ENCODE measurements at regions not wholly inside any gene's neighbourhood (a gene's known extent, or its start where the extent isn't known, plus 50 kb on each side); places are given as distances from the start of the nearest gene placed in this dataset.

DNA sequence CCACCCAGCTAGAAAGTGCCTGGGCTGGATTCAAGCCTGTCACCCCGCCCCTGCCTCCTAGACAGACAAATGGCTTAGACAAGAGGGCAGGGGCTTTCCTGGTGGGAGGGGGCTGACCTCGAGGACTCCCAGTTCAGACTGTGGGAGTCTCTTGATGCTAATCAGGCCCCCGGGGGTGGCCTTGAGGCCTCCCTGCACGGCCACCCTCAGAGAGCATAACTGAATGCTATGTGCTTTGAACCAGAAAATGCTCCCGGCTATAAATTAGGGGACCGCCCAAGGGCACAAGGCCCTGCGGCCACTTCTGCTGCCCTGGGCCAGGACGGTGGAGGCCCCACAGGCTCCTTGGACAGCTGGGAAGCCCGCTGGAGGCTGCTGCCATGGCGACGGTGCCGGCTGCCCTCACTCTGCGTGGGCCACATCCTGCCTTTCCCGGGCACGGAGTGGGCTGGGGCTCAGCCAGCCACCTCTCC is 111.0 kb upstream of the NCOR2 start:
- Mint-ChIP-seq H3K27me3 (ENCODE audit: insufficient read depth) (no peaks in the 10 kb centered on the region), H3K27ac (no peak overlapping the region), H3K36me3 (ENCODE audit: low read depth) (no peaks in the 10 kb centered on the region), H3K4me3 (no peak overlapping the region), H3K4me1 (peaks cover 19% of the 10 kb centered on the region), H3K9me3 (no peaks in the 10 kb centered on the region)
- peaks cover 6% of the 10 kb centered on the region for H3K4me1 ChIP-seq (ENCODE audit: control insufficient read depth, insufficient read depth, low read length)
- H3K9me3 ChIP-seq (ENCODE audit: control insufficient read depth, low read length): no peaks in the 10 kb centered on the region
- no peaks in the 10 kb centered on the region for H3K36me3 ChIP-seq (ENCODE audit: control insufficient read depth, insufficient read depth, low read length)
- no peaks in the 10 kb centered on the region for H3K27me3 ChIP-seq (ENCODE audit: control insufficient read depth, insufficient read depth, low read length, poor library complexity, severe bottlenecking)
- TF ChIP-seq, protein P1, sequence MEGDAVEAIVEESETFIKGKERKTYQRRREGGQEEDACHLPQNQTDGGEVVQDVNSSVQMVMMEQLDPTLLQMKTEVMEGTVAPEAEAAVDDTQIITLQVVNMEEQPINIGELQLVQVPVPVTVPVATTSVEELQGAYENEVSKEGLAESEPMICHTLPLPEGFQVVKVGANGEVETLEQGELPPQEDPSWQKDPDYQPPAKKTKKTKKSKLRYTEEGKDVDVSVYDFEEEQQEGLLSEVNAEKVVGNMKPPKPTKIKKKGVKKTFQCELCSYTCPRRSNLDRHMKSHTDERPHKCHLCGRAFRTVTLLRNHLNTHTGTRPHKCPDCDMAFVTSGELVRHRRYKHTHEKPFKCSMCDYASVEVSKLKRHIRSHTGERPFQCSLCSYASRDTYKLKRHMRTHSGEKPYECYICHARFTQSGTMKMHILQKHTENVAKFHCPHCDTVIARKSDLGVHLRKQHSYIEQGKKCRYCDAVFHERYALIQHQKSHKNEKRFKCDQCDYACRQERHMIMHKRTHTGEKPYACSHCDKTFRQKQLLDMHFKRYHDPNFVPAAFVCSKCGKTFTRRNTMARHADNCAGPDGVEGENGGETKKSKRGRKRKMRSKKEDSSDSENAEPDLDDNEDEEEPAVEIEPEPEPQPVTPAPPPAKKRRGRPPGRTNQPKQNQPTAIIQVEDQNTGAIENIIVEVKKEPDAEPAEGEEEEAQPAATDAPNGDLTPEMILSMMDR (conservative IDR thresholded peaks at IDR 0.05): no peak
- WGBS, 2 experiments (ENCODE audit: insufficient coverage in 1 of 2, insufficient read length in 1 of 2): 75 to 83% methylated on average over 8 to 15 of the region's 15 CpGs
- DNase-seq: no peak
- H3K9ac ChIP-seq (ENCODE audit: extremely low read depth, low read length, poor library complexity, severe bottlenecking): no peak overlapping the region
- peak overlapping the region; percentile 18 for H3K27ac ChIP-seq (ENCODE audit: low read depth, low read length)
- no peak overlapping the region for H3K4me3 ChIP-seq (ENCODE audit: low read length)

DNA sequence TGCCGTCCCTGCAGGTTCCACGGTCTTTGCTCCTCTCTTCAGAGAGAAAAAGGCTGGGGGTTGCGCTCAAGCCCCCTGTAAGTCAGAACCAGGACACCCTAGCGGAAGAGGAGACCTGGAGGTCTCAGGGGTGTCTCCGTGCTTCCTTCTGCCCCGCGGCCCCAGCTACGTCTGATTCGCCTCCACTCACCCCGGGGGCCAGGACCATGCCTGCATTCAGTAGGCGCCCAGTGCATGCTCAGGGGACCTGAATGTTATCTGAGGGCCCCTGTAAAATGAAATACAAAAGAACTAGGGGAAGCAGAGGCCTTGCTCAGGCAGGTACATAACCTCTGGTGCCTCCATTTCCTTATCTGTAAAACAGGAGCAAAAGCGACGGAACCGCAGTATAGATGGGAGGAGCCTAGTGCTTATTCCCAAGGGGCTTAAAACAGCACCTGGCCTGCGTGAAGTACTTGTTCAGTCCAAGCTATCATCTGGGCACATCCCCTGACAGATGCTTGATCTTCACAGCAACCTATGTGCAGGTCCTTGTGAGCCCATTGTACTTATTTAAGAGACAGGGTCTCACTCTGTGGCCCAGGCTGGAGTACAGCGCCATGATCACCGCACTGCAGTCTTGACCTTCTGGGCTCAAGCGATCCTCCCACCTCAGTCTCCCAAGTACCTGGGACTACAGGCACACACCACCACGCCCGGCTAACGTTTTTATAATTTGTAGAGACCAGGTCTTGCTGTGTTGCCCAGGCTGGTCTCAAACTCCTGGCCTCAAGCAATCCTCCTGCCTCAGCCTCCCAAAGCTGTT is 110.3 kb upstream of the NCOR2 start:
- Mint-ChIP-seq H3K9me3 (no peaks in the 10 kb centered on the region), H3K27ac (no peak overlapping the region), H3K4me1 (peaks cover 12% of the 10 kb centered on the region), H3K36me3 (ENCODE audit: low read depth) (no peaks in the 10 kb centered on the region), H3K27me3 (ENCODE audit: insufficient read depth) (no peaks in the 10 kb centered on the region), H3K4me3 (no peak overlapping the region)
- H3K4me3 ChIP-seq (ENCODE audit: low read length): no peak overlapping the region
- no peak overlapping the region for H3K27ac ChIP-seq (ENCODE audit: low read depth, low read length)
- H3K36me3 ChIP-seq (ENCODE audit: control insufficient read depth, insufficient read depth, low read length): no peaks in the 10 kb centered on the region
- no peak for DNase-seq
- H3K4me1 ChIP-seq (ENCODE audit: control insufficient read depth, insufficient read depth, low read length): peaks cover 3% of the 10 kb centered on the region
- TF ChIP-seq, protein P1 (conservative IDR thresholded peaks at IDR 0.05): no peak
- no peak overlapping the region for H3K9ac ChIP-seq (ENCODE audit: extremely low read depth, low read length, poor library complexity, severe bottlenecking)
- WGBS, 2 experiments (ENCODE audit: insufficient coverage in 1 of 2, insufficient read length in 1 of 2): 88 to 95% methylated on average over 11 to 21 of the region's 21 CpGs
- H3K27me3 ChIP-seq (ENCODE audit: control insufficient read depth, insufficient read depth, low read length, poor library complexity, severe bottlenecking): no peaks in the 10 kb centered on the region
- H3K9me3 ChIP-seq (ENCODE audit: control insufficient read depth, low read length): no peaks in the 10 kb centered on the region

DNA sequence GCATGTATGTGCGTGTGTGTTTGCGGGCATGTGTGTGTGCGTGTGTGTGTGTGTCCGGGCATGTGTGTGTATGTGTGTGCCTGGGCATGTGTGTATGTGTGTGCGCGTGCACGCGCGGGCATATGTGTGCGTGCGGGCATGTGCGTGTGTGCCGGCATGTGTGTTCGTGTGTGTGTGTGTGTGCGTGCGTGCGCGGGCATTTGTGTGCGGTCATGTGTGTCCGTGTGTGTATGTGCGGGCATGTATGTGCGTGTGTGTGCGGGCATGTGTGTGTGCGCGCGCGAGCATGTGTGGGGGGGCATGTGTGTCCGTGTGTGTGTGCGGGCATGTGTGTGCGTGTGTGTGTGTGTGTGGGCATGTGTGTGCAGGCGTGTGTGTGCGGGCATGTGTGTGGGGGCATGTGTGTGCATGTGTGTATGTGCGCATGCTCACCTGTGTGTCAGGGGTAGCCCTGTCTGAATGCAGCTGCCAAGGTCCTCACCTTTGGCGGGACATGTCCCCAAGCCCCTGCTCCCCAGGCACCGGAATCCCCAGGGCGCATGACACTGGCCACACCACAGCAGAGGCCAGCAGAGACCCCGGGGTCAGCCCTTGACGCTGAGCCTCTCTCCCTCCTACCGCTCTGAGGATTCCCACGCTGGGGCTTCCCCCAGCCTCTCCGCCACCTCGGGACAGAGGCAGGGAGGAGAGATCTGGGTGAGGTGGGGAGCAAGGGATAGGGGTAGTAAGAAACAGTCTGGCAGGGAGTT is 109.5 kb upstream of the NCOR2 start:
- Histone ChIP-seq H3K27ac (ENCODE audit: low read depth, low read length) (no peak overlapping the region), H3K9me3 (ENCODE audit: control insufficient read depth, low read length) (no peaks in the 10 kb centered on the region), H3K27me3 (ENCODE audit: control insufficient read depth, insufficient read depth, low read length, poor library complexity, severe bottlenecking) (no peaks in the 10 kb centered on the region), H3K4me3 (ENCODE audit: low read length) (no peak overlapping the region), H3K36me3 (ENCODE audit: control insufficient read depth, insufficient read depth, low read length) (no peaks in the 10 kb centered on the region), H3K9ac (ENCODE audit: extremely low read depth, low read length, poor library complexity, severe bottlenecking) (no peak overlapping the region), H3K4me1 (ENCODE audit: control insufficient read depth, insufficient read depth, low read length) (peaks cover under 1% of the 10 kb centered on the region)
- no peak for DNase-seq
- no peak overlapping the region for H3K27ac Mint-ChIP-seq
- H3K27me3 Mint-ChIP-seq (ENCODE audit: insufficient read depth): no peaks in the 10 kb centered on the region
- H3K36me3 Mint-ChIP-seq (ENCODE audit: low read depth): no peaks in the 10 kb centered on the region
- no peak overlapping the region for H3K4me3 Mint-ChIP-seq
- 91 to 96% methylated on average over 24 to 42 of the region's 42 CpGs for WGBS, 2 experiments (ENCODE audit: insufficient coverage in 1 of 2, insufficient read length in 1 of 2)
- H3K4me1 Mint-ChIP-seq: peaks cover 5% of the 10 kb centered on the region
- TF ChIP-seq, protein P1 (conservative IDR thresholded peaks at IDR 0.05): no peak
- H3K9me3 Mint-ChIP-seq: no peaks in the 10 kb centered on the region

Data from endodermal cell (in vitro differentiated cells).